Trophoblast cell (in vitro differentiated cells and primary cell): ENCODE measurements at regions not wholly inside any gene's neighbourhood (a gene's known extent, or its start where the extent isn't known, plus 50 kb on each side); places are given as distances from the start of the nearest gene placed in this dataset.

Experiments
- DNase-seq, 2 donors: peaks; one replicate each; pipeline ENCODE4 v3.0.0-alpha.2; 2016
- H2AFZ ChIP-seq: 2 replicates; pipeline ENCODE4 v1.6.1; 2013; ENCODE audit warnings: low read length, moderate library complexity, mild to moderate bottlenecking; ENCODE audit not compliant: insufficient read depth, poor library complexity
- H2AK5ac ChIP-seq: 2 replicates; pipeline ENCODE4 v1.6.1; 2013; ENCODE audit warnings: mild to moderate bottlenecking, low read length
- H2BK120ac ChIP-seq: 2 replicates; pipeline ENCODE4 v1.6.1; 2013; ENCODE audit warnings: low read length, mild to moderate bottlenecking, moderate library complexity; ENCODE audit not compliant: insufficient read depth, poor library complexity
- H2BK12ac ChIP-seq: 2 replicates; pipeline ENCODE4 v1.6.1; 2013; ENCODE audit warnings: mild to moderate bottlenecking, low read length, moderate library complexity
- H2BK5ac ChIP-seq: 2 replicates; pipeline ENCODE4 v1.6.1; 2013; ENCODE audit warnings: low read length, low read depth, moderate library complexity, mild to moderate bottlenecking; ENCODE audit not compliant: poor library complexity
- H3K14ac ChIP-seq: 2 replicates; pipeline ENCODE4 v1.6.1; 2013; ENCODE audit warnings: mild to moderate bottlenecking, low read length
- H3K18ac ChIP-seq: 2 replicates; pipeline ENCODE4 v1.6.1; 2013; ENCODE audit warnings: mild to moderate bottlenecking, low read length
- H3K23ac ChIP-seq: 2 replicates; pipeline ENCODE4 v1.6.1; 2013; ENCODE audit warnings: low read length
- H3K27ac ChIP-seq: 2 replicates; pipeline ENCODE4 v1.5.1; 2013; ENCODE audit warnings: low read depth, mild to moderate bottlenecking, inconsistent platforms, low read length, moderate library complexity
- H3K27me3 ChIP-seq: 2 replicates; pipeline ENCODE4 v1.6.1; 2013; ENCODE audit warnings: inconsistent platforms, mild to moderate bottlenecking, low read length, moderate library complexity; ENCODE audit not compliant: insufficient read depth
- H3K36me3 ChIP-seq, 2 experiments: 1 replicate in 1 of 2; 2 replicates in 1 of 2; pipeline ENCODE4 v1.6.1; 2013; ENCODE audit warnings: low read length in 2 of 2, mild to moderate bottlenecking in 2 of 2, moderate library complexity in 1 of 2; ENCODE audit not compliant: insufficient read depth in 2 of 2, control insufficient read depth in 1 of 2
- H3K4ac ChIP-seq: 2 replicates; pipeline ENCODE4 v1.6.1; 2013; ENCODE audit warnings: low read depth, mild to moderate bottlenecking, low read length, moderate library complexity
- H3K4me1 ChIP-seq, 2 experiments: 1 replicate in 1 of 2; 2 replicates in 1 of 2; pipeline ENCODE4 v1.6.1; 2013; ENCODE audit warnings: low read length in 2 of 2, mild to moderate bottlenecking in 2 of 2, moderate library complexity in 1 of 2; ENCODE audit not compliant: insufficient read depth in 2 of 2, control insufficient read depth in 1 of 2
- H3K4me2 ChIP-seq: 2 replicates; pipeline ENCODE4 v1.6.1; 2013; ENCODE audit warnings: inconsistent platforms, mild to moderate bottlenecking, low read length, moderate library complexity
- H3K4me3 ChIP-seq: 2 replicates; pipeline ENCODE4 v1.5.1; 2013; ENCODE audit warnings: mild to moderate bottlenecking, low read depth, low read length, inconsistent platforms
- H3K79me1 ChIP-seq: one replicate; pipeline ENCODE4 v1.6.1; 2013; ENCODE audit warnings: low read length
- H3K79me2 ChIP-seq: 2 replicates; pipeline ENCODE4 v1.6.1; 2013; ENCODE audit warnings: low read length, mild to moderate bottlenecking; ENCODE audit not compliant: control insufficient read depth, insufficient read depth, poor library complexity
- H3K9ac ChIP-seq: 2 replicates; pipeline ENCODE4 v1.6.1; 2013; ENCODE audit warnings: mild to moderate bottlenecking, low read length
- H3K9me3 ChIP-seq: 2 replicates; pipeline ENCODE4 v1.6.1; 2013; ENCODE audit warnings: low read depth, mild to moderate bottlenecking, control low read depth, inconsistent platforms, low read length; ENCODE audit not compliant: insufficient read depth
- H4K12ac ChIP-seq: 2 replicates; pipeline ENCODE4 v1.6.1; 2013; ENCODE audit warnings: low read depth, mild to moderate bottlenecking, low read length, moderate library complexity
- H4K8ac ChIP-seq: 2 replicates; pipeline ENCODE4 v1.6.1; 2013; ENCODE audit warnings: low read depth, mild to moderate bottlenecking, low read length, moderate library complexity
- H4K91ac ChIP-seq: one replicate; pipeline ENCODE4 v1.6.1; 2013; ENCODE audit warnings: low read depth, mild to moderate bottlenecking, low read length, moderate library complexity
- WGBS: extraction: QIAGEN DNeasy Blood & Tissue Kit; methylation state at CpG from one replicate; pipeline ENCODE4 v1.1.7; 2013; ENCODE audit warnings: missing lambda C conversion rate; ENCODE audit not compliant: insufficient read length, insufficient coverage; ENCODE audit errors: extremely low coverage; 5-methylcytosine and 5-hydroxymethylcytosine counted together

GRCh38 chr6:17018425-17018824 is 83.4 kb upstream of the STMND1 start:
- H3K27me3 ChIP-seq = no peaks in the 10 kb centered on the region
- no peaks in the 10 kb centered on the region for H3K79me2 ChIP-seq
- H3K4ac ChIP-seq = no peak overlapping the region
- no peaks in the 10 kb centered on the region for H3K9me3 ChIP-seq
- no peak overlapping the region for H4K91ac ChIP-seq
- H3K9ac ChIP-seq = no peak overlapping the region
- no peak overlapping the region for H3K27ac ChIP-seq
- no peak overlapping the region for H3K4me3 ChIP-seq
- H2AK5ac ChIP-seq = no peak overlapping the region
- no peaks in the 10 kb centered on the region for H3K4me1 ChIP-seq
- no peak overlapping the region for H3K14ac ChIP-seq
- WGBS = no CpG with 5 or more reads among the region's 5 CpGs
- H2BK5ac ChIP-seq = no peak overlapping the region
- no peak overlapping the region for H3K23ac ChIP-seq
- no peaks in the 10 kb centered on the region for H3K36me3 ChIP-seq
- H2AFZ ChIP-seq = no peak overlapping the region
- H4K12ac ChIP-seq = no peak overlapping the region
- no peak overlapping the region for H3K4me2 ChIP-seq
- no peak overlapping the region for H2BK120ac ChIP-seq
- no peak overlapping the region for H2BK12ac ChIP-seq
- H4K8ac ChIP-seq = no peak overlapping the region
- no peak overlapping the region for H3K18ac ChIP-seq
- H3K79me1 ChIP-seq = no peaks in the 10 kb centered on the region
- DNase-seq = no peak

GRCh38 chr6:17017416-17017815 is 84.4 kb upstream of the STMND1 start:
- Histone ChIP-seq H3K4ac (no peak overlapping the region), H2BK5ac (no peak overlapping the region), H3K27me3 (no peaks in the 10 kb centered on the region), H2AK5ac (no peak overlapping the region), H4K91ac (no peak overlapping the region), H2AFZ (no peak overlapping the region), H3K14ac (no peak overlapping the region), H3K4me2 (no peak overlapping the region), H3K23ac (no peak overlapping the region), H3K9me3 (no peaks in the 10 kb centered on the region), H3K4me3 (no peak overlapping the region), H3K79me1 (no peaks in the 10 kb centered on the region), H3K18ac (no peak overlapping the region), H3K27ac (no peak overlapping the region), H2BK12ac (no peak overlapping the region), H4K8ac (no peak overlapping the region), H3K79me2 (no peaks in the 10 kb centered on the region), H3K36me3 (no peaks in the 10 kb centered on the region), H3K9ac (no peak overlapping the region), H2BK120ac (no peak overlapping the region), H3K4me1 (peaks cover 3% of the 10 kb centered on the region in 2 experiments), H4K12ac (no peak overlapping the region)
- DNase-seq = no peak
- no CpG with 5 or more reads among the region's 10 CpGs for WGBS

- Histone ChIP-seq H3K27me3 (no peaks in the 10 kb centered on the region), H3K18ac (no peak overlapping the region), H3K4me2 (no peak overlapping the region), H2BK5ac (no peak overlapping the region), H3K4ac (no peak overlapping the region), H3K14ac (no peak overlapping the region), H3K79me1 (no peaks in the 10 kb centered on the region), H3K9ac (no peak overlapping the region), H3K79me2 (no peaks in the 10 kb centered on the region), H4K12ac (no peak overlapping the region), H2AK5ac (no peak overlapping the region), H4K91ac (no peak overlapping the region), H3K4me1 (peaks cover 3 to 8% of the 10 kb centered on the region in 2 experiments), H4K8ac (no peak overlapping the region), H3K27ac (no peak overlapping the region), H2AFZ (no peak overlapping the region), H2BK120ac (no peak overlapping the region), H2BK12ac (no peak overlapping the region), H3K9me3 (no peaks in the 10 kb centered on the region), H3K36me3 (no peaks in the 10 kb centered on the region), H3K4me3 (no peak overlapping the region), H3K23ac (no peak overlapping the region)
- no peak for DNase-seq
- no CpG with 5 or more reads among the region's 51 CpGs for WGBS
Observed at GRCh38 chr6:17015551-17016381, 86.1 kb upstream of the STMND1 start.

- H4K8ac ChIP-seq = no peak overlapping the region
- no CpG with 5 or more reads among the region's 4 CpGs for WGBS
- H4K91ac ChIP-seq = no peak overlapping the region
Observed at GRCh38 chr6:17015144-17015543, 86.7 kb upstream of the STMND1 start.

More at GRCh38 chr6:17015144-17015543, 86.7 kb upstream of the STMND1 start:
- Histone ChIP-seq H3K4me3 (no peak overlapping the region), H2BK120ac (no peak overlapping the region), H2AFZ (no peak overlapping the region), H3K23ac (no peak overlapping the region), H3K9ac (no peak overlapping the region), H2AK5ac (no peak overlapping the region), H3K36me3 (no peaks in the 10 kb centered on the region), H3K4ac (no peak overlapping the region), H3K9me3 (no peaks in the 10 kb centered on the region), H3K27me3 (no peaks in the 10 kb centered on the region), H3K18ac (no peak overlapping the region), H2BK12ac (no peak overlapping the region), H3K79me1 (no peaks in the 10 kb centered on the region), H3K4me2 (no peak overlapping the region), H3K14ac (no peak overlapping the region), H4K12ac (no peak overlapping the region), H3K79me2 (no peaks in the 10 kb centered on the region), H2BK5ac (no peak overlapping the region), H3K27ac (peak overlapping the region; percentile 44), H3K4me1 (peaks cover 3 to 8% of the 10 kb centered on the region in 2 experiments)
- no peak for DNase-seq
